ENCODE measurements at regions not wholly inside any gene's neighbourhood (a gene's known extent, or its start where the extent isn't known, plus 50 kb on each side); places are given as distances from the start of the nearest gene placed in this dataset.
"Not testable (repeated sequence)": the region's sequence is repeated elsewhere in the genome, so short reads cannot be mapped to it uniquely, and the experiment has no call there.

DNA sequence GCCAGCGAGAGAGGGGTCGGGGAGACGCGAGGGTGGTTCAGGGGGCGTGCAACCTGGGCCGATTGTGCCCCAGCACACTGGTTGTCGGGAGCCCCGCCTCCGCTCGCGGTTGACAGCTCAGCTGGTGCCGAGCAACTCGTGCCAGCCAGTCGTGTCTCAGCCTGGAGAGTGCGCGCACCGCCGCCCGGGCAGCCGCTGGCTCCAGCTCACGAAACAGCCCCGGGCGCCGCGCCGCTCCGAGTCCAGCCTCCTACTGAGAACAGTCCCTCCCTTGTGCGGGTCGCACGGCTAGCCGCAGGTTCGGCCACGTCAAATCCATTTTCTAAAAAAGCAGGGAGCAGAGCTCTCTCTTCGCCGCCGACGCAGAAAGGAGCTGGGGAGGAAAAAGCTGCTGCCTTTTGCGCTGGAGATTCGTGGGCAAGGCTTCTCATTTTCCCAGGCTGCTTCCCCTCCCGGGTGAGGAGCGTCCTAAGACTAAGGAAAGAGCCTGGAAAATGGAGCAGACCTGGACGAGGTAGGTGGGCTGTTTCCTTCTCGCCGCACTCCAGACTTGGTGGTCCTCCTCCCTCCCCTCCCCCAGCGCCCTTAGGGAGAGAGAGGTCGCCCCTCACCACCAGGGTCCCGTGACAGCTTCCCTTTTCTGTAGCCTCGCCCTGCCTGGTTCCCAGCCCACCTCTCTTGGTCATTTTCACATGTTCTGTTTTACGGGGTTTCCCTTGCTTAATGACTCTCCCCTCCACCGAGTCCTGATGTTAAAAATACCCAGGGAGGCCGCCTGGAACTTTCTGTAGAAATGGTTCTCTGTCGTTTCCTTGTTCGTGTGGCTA is 56.7 kb upstream of the SEC22B start:
- H3K9me3 ChIP-seq (ENCODE audit: control insufficient read depth, insufficient read depth, low read depth, low read length); H3K4me1 ChIP-seq (ENCODE audit: control insufficient read depth, insufficient read depth, low read length); POLR2A ChIA-PET; H3K27ac ChIP-seq (ENCODE audit: extremely low read depth, low read depth, low read length); H3K4me3 ChIP-seq (ENCODE audit: low read depth, low read length); CTCF ChIA-PET; H3K36me3 ChIP-seq (ENCODE audit: control insufficient read depth in 2 of 2, insufficient read depth in 1 of 2, low read length in 2 of 2): not testable (repeated sequence)
- TF ChIP-seq ZBTB26 (tag by site-specific recombination; optimal IDR thresholded peaks at IDR 0.05): peak; percentile 12

DNA sequence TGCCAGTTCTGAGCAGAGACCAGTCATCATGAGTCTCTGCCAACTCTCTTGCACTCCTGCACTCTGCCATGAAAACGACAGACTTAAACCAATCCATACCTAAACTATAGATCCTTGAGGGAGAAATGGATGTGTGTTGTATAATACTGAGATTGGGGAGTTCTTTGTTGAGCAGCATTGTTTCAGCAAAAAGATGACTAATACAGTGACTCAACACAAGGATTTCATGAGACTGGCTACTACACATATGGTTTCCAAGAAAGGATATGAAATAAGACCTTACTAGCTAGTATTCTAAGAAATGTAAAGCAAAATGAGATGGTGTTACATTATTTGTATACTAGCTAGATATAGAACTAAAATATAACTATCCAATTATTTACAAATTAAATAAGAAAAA is 53.5 kb upstream of the SEC22B start:
- H3K27ac ChIP-seq (ENCODE audit: extremely low read depth, low read depth, low read length); H3K4me1 ChIP-seq (ENCODE audit: control insufficient read depth, insufficient read depth, low read length); H3K4me3 ChIP-seq (ENCODE audit: low read depth, low read length); POLR2A ChIA-PET; H3K9me3 ChIP-seq (ENCODE audit: control insufficient read depth, insufficient read depth, low read depth, low read length); CTCF ChIA-PET; H3K36me3 ChIP-seq (ENCODE audit: control insufficient read depth in 2 of 2, insufficient read depth in 1 of 2, low read length in 2 of 2): not testable (repeated sequence)
